ENCODE measurements at regions not wholly inside any gene's neighbourhood (a gene's known extent, or its start where the extent isn't known, plus 50 kb on each side); places are given as distances from the start of the nearest gene placed in this dataset.

DNA sequence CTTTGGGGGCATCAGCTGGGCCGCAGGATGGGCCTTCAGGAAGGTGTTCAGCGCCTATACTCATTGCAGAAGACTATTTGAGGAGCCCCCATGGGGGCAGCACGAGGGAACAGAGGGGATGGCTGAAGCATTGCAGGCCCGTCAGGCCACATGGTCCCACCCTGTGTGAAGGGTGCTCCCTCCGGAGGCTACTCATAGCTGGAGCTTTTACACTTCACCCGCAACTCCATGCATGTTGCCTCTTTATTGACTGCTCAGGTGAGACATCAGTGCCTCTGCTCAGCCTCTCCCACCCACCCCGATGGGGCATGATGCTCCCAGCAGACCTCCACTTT, 1500.9 kb downstream of the TBC1D22A start:
- TF ChIP-seq OSR1 (CRISPR knock-in tag; IDR thresholded peaks at IDR 0.05) (no peak), ZC3H10 (CRISPR knock-in tag; IDR thresholded peaks at IDR 0.05) (no peak), CSDC2 (CRISPR knock-in tag; IDR thresholded peaks at IDR 0.05) (no peak), RARB (CRISPR knock-in tag; IDR thresholded peaks at IDR 0.05) (no peak), GLIS3 (CRISPR knock-in tag; IDR thresholded peaks at IDR 0.05) (no peak), PPARA (CRISPR knock-in tag; IDR thresholded peaks at IDR 0.05; ENCODE audit: borderline replicate concordance) (no peak), TOX (CRISPR knock-in tag; IDR thresholded peaks at IDR 0.05; ENCODE audit: borderline replicate concordance) (no peak), ARNTL (CRISPR knock-in tag; IDR thresholded peaks at IDR 0.05; ENCODE audit: borderline replicate concordance, low read depth) (no peak), ZFP30 (CRISPR knock-in tag; IDR thresholded peaks at IDR 0.05) (no peak)
- TF ChIP-seq, protein P1, sequence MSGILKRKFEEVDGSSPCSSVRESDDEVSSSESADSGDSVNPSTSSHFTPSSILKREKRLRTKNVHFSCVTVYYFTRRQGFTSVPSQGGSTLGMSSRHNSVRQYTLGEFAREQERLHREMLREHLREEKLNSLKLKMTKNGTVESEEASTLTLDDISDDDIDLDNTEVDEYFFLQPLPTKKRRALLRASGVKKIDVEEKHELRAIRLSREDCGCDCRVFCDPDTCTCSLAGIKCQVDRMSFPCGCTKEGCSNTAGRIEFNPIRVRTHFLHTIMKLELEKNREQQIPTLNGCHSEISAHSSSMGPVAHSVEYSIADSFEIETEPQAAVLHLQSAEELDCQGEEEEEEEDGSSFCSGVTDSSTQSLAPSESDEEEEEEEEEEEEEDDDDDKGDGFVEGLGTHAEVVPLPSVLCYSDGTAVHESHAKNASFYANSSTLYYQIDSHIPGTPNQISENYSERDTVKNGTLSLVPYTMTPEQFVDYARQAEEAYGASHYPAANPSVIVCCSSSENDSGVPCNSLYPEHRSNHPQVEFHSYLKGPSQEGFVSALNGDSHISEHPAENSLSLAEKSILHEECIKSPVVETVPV (CRISPR knock-in tag; IDR thresholded peaks at IDR 0.05) = no peak
- TF ChIP-seq, protein P2, sequence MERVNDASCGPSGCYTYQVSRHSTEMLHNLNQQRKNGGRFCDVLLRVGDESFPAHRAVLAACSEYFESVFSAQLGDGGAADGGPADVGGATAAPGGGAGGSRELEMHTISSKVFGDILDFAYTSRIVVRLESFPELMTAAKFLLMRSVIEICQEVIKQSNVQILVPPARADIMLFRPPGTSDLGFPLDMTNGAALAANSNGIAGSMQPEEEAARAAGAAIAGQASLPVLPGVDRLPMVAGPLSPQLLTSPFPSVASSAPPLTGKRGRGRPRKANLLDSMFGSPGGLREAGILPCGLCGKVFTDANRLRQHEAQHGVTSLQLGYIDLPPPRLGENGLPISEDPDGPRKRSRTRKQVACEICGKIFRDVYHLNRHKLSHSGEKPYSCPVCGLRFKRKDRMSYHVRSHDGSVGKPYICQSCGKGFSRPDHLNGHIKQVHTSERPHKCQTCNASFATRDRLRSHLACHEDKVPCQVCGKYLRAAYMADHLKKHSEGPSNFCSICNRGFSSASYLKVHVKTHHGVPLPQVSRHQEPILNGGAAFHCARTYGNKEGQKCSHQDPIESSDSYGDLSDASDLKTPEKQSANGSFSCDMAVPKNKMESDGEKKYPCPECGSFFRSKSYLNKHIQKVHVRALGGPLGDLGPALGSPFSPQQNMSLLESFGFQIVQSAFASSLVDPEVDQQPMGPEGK (CRISPR knock-in tag; IDR thresholded peaks at IDR 0.05; ENCODE audit: borderline replicate concordance) = no peak
- TF ChIP-seq, protein P3, sequence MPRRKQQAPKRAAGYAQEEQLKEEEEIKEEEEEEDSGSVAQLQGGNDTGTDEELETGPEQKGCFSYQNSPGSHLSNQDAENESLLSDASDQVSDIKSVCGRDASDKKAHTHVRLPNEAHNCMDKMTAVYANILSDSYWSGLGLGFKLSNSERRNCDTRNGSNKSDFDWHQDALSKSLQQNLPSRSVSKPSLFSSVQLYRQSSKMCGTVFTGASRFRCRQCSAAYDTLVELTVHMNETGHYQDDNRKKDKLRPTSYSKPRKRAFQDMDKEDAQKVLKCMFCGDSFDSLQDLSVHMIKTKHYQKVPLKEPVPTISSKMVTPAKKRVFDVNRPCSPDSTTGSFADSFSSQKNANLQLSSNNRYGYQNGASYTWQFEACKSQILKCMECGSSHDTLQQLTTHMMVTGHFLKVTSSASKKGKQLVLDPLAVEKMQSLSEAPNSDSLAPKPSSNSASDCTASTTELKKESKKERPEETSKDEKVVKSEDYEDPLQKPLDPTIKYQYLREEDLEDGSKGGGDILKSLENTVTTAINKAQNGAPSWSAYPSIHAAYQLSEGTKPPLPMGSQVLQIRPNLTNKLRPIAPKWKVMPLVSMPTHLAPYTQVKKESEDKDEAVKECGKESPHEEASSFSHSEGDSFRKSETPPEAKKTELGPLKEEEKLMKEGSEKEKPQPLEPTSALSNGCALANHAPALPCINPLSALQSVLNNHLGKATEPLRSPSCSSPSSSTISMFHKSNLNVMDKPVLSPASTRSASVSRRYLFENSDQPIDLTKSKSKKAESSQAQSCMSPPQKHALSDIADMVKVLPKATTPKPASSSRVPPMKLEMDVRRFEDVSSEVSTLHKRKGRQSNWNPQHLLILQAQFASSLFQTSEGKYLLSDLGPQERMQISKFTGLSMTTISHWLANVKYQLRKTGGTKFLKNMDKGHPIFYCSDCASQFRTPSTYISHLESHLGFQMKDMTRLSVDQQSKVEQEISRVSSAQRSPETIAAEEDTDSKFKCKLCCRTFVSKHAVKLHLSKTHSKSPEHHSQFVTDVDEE (CRISPR knock-in tag; IDR thresholded peaks at IDR 0.05) = no peak

All from SK-N-SH treated with all-trans-retinoic acid at 6 μM for 48 hours (cell line).